Panc1 (cell line): ENCODE measurements at regions not wholly inside any gene's neighbourhood (a gene's known extent, or its start where the extent isn't known, plus 50 kb on each side); places are given as distances from the start of the nearest gene placed in this dataset.

Experiments used
- ATAC-seq: fragments of 200-7000 bp; cut with Tn5 transposase; 2 replicates; pipeline ENCODE4 v1.9.1; 2020; ENCODE audit warnings: mild to moderate bottlenecking, moderate library complexity
- BruUV-seq: library from RNA; stranded (reverse); fragments of 400-500 nt; replicated peaks from 2 replicates; lab custom pipeline; 2021; lab: Mats Ljungman, UMichigan
- CTCF ChIA-PET: fragments of 300-600 bp; sonication (Branson Sonifier 250); formaldehyde crosslinking; loops from one replicate; lab custom pipeline; 2022; ENCODE audit warnings: antibody characterized with exemption; lab: Charles Lee
- POLR2A ChIA-PET: fragments of 300-600 bp; sonication (Branson Sonifier 250); formaldehyde crosslinking; loops from one replicate; lab custom pipeline; 2022; ENCODE audit warnings: antibody characterized with exemption; lab: Charles Lee
- DNase-seq: peaks from one replicate; pipeline ENCODE4 v3.0.0-alpha.2; 2010; ENCODE audit warnings: low read depth, low spot score
- H3K27ac ChIP-seq: 2 replicates; pipeline ENCODE4 v1.5.1; 2011; ENCODE audit warnings: mild to moderate bottlenecking, low read length, inconsistent platforms
- H3K27me3 ChIP-seq: fragments of 200-500 bp; sonication (Bioruptor generic); 2 replicates; pipeline ENCODE4 v1.6.0; 2014; ENCODE audit warnings: low read length, inconsistent platforms; ENCODE audit not compliant: control insufficient read depth, insufficient read depth
- H3K36me3 ChIP-seq: fragments of 200-500 bp; sonication (Bioruptor generic); 2 replicates; pipeline ENCODE4 v1.5.1; 2014; ENCODE audit warnings: inconsistent platforms, mild to moderate bottlenecking, low read length, moderate library complexity; ENCODE audit not compliant: control insufficient read depth, insufficient read depth
- H3K4me1 ChIP-seq: 2 replicates; pipeline ENCODE4 v1.5.1; 2011; ENCODE audit warnings: inconsistent platforms, mild to moderate bottlenecking, low read length, moderate library complexity; ENCODE audit not compliant: control insufficient read depth, insufficient read depth
- H3K4me3 ChIP-seq, 2 experiments: 2 replicates each; pipeline ENCODE4 v1.5.1; 2011 to 2012; ENCODE audit warnings: low read depth in 2 of 2, low read length in 2 of 2, mild to moderate bottlenecking in 2 of 2, inconsistent platforms in 1 of 2, moderate library complexity in 1 of 2
- H3K9me3 ChIP-seq: fragments of 200-500 bp; sonication (Bioruptor generic); 2 replicates; pipeline ENCODE4 v1.5.1; 2014; ENCODE audit warnings: low read depth, mild to moderate bottlenecking, inconsistent platforms, low read length, moderate library complexity; ENCODE audit not compliant: control insufficient read depth, insufficient read depth
- CTCF ChIP-seq: fragments of 450-650 bp; IDR thresholded peaks from 2 replicates; pipeline ENCODE4 v1.5.1; 2017; ENCODE audit warnings: mild to moderate bottlenecking
- POLR2AphosphoS5 ChIP-seq: IDR thresholded peaks from 2 replicates; pipeline ENCODE4 v1.6.1; 2012; ENCODE audit warnings: mild to moderate bottlenecking, low read depth, low read length, moderate library complexity
- REST ChIP-seq, 2 experiments: IDR thresholded peaks; 2 replicates each; pipeline ENCODE4 v1.6.1; 2011 to 2012; ENCODE audit warnings: low read depth in 2 of 2, control low read depth in 1 of 2, low read length in 1 of 2, mild to moderate bottlenecking in 1 of 2, moderate library complexity in 1 of 2; ENCODE audit not compliant: insufficient read depth in 1 of 2
- SIN3A ChIP-seq: IDR thresholded peaks from 2 replicates; pipeline ENCODE4 v1.6.1; 2012; ENCODE audit warnings: low read depth, mild to moderate bottlenecking, low read length, moderate library complexity, borderline replicate concordance; ENCODE audit not compliant: insufficient read depth
- TCF7L2 ChIP-seq: IDR thresholded peaks from 2 replicates; pipeline ENCODE4 v1.6.1; 2011; ENCODE audit warnings: mild to moderate bottlenecking, low read depth, low read length, inconsistent platforms
- in situ Hi-C: cut with HindIII; loops from 2 replicates; pipeline ENCODE4 v1.10.0; 2016; ENCODE audit warnings: low sequenced_read_pairs, low pct_unique_long_range_greater_than_20kb
- intact Hi-C: fragments of 100-400 bp; cut with micrococcal nuclease; formaldehyde crosslinking; loops from one replicate; pipeline ENCODE4 v1.10.0; 2022; ENCODE audit not compliant: unreplicated experiment

- H3K4me3 ChIP-seq = no peak overlapping the region
- intact Hi-C loops (no loop called here), in situ Hi-C loops (no loop called here)
- no peak overlapping the region for H3K27ac ChIP-seq
- CTCF ChIA-PET = no interaction called here
- H3K36me3 ChIP-seq = no peaks in the 10 kb centered on the region
- H3K4me1 ChIP-seq = no peaks in the 10 kb centered on the region
- no peaks in the 10 kb centered on the region for H3K9me3 ChIP-seq
- POLR2A ChIA-PET = no interaction called here
- no peaks in the 10 kb centered on the region for H3K27me3 ChIP-seq
- no TSS peak for BruUV-seq
- ATAC-seq (no peak), DNase-seq (no peak)
- no peak for TF ChIP-seq CTCF
- no peak for TF ChIP-seq SIN3A
- no peak for TF ChIP-seq TCF7L2
- no peak for TF ChIP-seq POLR2AphosphoS5
- TF ChIP-seq REST (IDR thresholded peaks at IDR 0.05; ENCODE audit: insufficient read depth in 1 of 2, low read depth in 2 of 2, low read length in 1 of 2) = no peak
Observed at GRCh38 chr1:196063952-196064351, 544.3 kb downstream of the KCNT2 start.

GRCh38 chr1:196063294-196063693, 544.9 kb downstream of the KCNT2 start:
- no peak overlapping the region for H3K27ac ChIP-seq
- no TSS peak for BruUV-seq
- no peaks in the 10 kb centered on the region for H3K9me3 ChIP-seq
- intact Hi-C loops = no loop called here
- ChIA-PET POLR2A (no interaction called here), CTCF (no interaction called here)
- TF ChIP-seq TCF7L2 (no peak), REST (IDR thresholded peaks at IDR 0.05; ENCODE audit: insufficient read depth in 1 of 2, low read depth in 2 of 2, low read length in 1 of 2) (no peak), SIN3A (no peak), CTCF (no peak), POLR2AphosphoS5 (no peak)
- H3K4me3 ChIP-seq = no peak overlapping the region
- H3K4me1 ChIP-seq = no peaks in the 10 kb centered on the region
- DNase-seq (no peak), ATAC-seq (no peak)
- H3K36me3 ChIP-seq = no peaks in the 10 kb centered on the region
- in situ Hi-C loops = no loop called here
- H3K27me3 ChIP-seq = no peaks in the 10 kb centered on the region
